ENCODE measurements at regions not wholly inside any gene's neighbourhood (a gene's known extent, or its start where the extent isn't known, plus 50 kb on each side); places are given as distances from the start of the nearest gene placed in this dataset.

DNA sequence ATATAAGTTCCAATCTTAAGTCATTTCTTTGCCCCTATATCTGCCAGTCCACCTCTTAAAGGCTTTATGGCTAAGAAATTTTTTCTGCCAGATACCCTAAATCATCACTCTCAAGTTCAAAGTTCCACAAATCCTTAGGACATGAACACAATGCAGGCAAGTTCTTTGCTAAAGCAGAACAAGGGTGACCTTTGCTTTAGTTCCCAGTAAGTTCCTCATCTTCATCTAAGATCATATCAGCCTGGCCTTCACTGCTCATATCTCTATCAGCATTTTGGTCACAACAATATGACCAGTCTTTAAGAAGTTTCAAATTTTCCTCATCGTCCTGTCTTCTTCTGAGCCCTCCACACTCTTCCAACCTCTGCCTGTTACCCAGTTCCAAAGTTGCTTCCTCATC, 402.2 kb upstream of the RUNX1 start:
- no peaks in the 10 kb centered on the region for H3K27me3 ChIP-seq (ENCODE audit: insufficient read depth)
- no peaks in the 10 kb centered on the region for H3K36me3 ChIP-seq (replicated peaks in 1 of 2; ENCODE audit: control insufficient read depth in 1 of 2, insufficient read depth in 2 of 2, low read length in 1 of 2)
- no peaks in the 10 kb centered on the region for H3K9me2 ChIP-seq
- WGBS (ENCODE audit: low lambda C conversion rate) = 13% methylated on average over 1 of the region's 1 CpG
- TF ChIP-seq GATA2 (CRISPR knock-in tag; IDR thresholded peaks at IDR 0.05) (no peak), RCOR1 (IDR thresholded peaks at IDR 0.05; ENCODE audit: low read length) (no peak), FOSL2 (IDR thresholded peaks at IDR 0.05; ENCODE audit: borderline replicate concordance, low read depth) (no peak), NRF1 (IDR thresholded peaks at IDR 0.05; ENCODE audit: low read depth, low read length) (no peak), RXRA (IDR thresholded peaks at IDR 0.05; ENCODE audit: borderline replicate concordance, low read depth) (no peak), FOXM1 (IDR thresholded peaks at IDR 0.05; ENCODE audit: low read depth) (no peak), EP300 (IDR thresholded peaks at IDR 0.05; ENCODE audit: borderline replicate concordance in 1 of 2, low read depth in 1 of 2, low read length in 1 of 2) (no peak), POLR2AphosphoS5 (IDR thresholded peaks at IDR 0.05; ENCODE audit: low read depth, low read length) (no peak), MXI1 (IDR thresholded peaks at IDR 0.05; ENCODE audit: low read depth, low read length) (no peak), NFIC (IDR thresholded peaks at IDR 0.05; ENCODE audit: borderline replicate concordance) (no peak), SMC3 (IDR thresholded peaks at IDR 0.05; ENCODE audit: low read depth, low read length) (no peak), TEAD4 (IDR thresholded peaks at IDR 0.05; ENCODE audit: borderline replicate concordance, insufficient read depth) (no peak), ELF1 (IDR thresholded peaks at IDR 0.05) (no peak)
- TF ChIP-seq, protein P1, sequence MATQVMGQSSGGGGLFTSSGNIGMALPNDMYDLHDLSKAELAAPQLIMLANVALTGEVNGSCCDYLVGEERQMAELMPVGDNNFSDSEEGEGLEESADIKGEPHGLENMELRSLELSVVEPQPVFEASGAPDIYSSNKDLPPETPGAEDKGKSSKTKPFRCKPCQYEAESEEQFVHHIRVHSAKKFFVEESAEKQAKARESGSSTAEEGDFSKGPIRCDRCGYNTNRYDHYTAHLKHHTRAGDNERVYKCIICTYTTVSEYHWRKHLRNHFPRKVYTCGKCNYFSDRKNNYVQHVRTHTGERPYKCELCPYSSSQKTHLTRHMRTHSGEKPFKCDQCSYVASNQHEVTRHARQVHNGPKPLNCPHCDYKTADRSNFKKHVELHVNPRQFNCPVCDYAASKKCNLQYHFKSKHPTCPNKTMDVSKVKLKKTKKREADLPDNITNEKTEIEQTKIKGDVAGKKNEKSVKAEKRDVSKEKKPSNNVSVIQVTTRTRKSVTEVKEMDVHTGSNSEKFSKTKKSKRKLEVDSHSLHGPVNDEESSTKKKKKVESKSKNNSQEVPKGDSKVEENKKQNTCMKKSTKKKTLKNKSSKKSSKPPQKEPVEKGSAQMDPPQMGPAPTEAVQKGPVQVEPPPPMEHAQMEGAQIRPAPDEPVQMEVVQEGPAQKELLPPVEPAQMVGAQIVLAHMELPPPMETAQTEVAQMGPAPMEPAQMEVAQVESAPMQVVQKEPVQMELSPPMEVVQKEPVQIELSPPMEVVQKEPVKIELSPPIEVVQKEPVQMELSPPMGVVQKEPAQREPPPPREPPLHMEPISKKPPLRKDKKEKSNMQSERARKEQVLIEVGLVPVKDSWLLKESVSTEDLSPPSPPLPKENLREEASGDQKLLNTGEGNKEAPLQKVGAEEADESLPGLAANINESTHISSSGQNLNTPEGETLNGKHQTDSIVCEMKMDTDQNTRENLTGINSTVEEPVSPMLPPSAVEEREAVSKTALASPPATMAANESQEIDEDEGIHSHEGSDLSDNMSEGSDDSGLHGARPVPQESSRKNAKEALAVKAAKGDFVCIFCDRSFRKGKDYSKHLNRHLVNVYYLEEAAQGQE (IDR thresholded peaks at IDR 0.05; ENCODE audit: low read depth, low read length) = no peak
- TF ChIP-seq, protein P2, sequence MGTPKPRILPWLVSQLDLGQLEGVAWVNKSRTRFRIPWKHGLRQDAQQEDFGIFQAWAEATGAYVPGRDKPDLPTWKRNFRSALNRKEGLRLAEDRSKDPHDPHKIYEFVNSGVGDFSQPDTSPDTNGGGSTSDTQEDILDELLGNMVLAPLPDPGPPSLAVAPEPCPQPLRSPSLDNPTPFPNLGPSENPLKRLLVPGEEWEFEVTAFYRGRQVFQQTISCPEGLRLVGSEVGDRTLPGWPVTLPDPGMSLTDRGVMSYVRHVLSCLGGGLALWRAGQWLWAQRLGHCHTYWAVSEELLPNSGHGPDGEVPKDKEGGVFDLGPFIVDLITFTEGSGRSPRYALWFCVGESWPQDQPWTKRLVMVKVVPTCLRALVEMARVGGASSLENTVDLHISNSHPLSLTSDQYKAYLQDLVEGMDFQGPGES (IDR thresholded peaks at IDR 0.05; ENCODE audit: low read depth, low read length) = no peak
- TF ChIP-seq, protein P3, sequence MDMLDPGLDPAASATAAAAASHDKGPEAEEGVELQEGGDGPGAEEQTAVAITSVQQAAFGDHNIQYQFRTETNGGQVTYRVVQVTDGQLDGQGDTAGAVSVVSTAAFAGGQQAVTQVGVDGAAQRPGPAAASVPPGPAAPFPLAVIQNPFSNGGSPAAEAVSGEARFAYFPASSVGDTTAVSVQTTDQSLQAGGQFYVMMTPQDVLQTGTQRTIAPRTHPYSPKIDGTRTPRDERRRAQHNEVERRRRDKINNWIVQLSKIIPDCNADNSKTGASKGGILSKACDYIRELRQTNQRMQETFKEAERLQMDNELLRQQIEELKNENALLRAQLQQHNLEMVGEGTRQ (IDR thresholded peaks at IDR 0.05; ENCODE audit: borderline replicate concordance, low read depth, low read length) = no peak
- TF ChIP-seq, protein P4, sequence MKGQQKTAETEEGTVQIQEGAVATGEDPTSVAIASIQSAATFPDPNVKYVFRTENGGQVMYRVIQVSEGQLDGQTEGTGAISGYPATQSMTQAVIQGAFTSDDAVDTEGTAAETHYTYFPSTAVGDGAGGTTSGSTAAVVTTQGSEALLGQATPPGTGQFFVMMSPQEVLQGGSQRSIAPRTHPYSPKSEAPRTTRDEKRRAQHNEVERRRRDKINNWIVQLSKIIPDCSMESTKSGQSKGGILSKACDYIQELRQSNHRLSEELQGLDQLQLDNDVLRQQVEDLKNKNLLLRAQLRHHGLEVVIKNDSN (IDR thresholded peaks at IDR 0.05; ENCODE audit: borderline replicate concordance, low read depth) = no peak
- TF ChIP-seq, protein P5, sequence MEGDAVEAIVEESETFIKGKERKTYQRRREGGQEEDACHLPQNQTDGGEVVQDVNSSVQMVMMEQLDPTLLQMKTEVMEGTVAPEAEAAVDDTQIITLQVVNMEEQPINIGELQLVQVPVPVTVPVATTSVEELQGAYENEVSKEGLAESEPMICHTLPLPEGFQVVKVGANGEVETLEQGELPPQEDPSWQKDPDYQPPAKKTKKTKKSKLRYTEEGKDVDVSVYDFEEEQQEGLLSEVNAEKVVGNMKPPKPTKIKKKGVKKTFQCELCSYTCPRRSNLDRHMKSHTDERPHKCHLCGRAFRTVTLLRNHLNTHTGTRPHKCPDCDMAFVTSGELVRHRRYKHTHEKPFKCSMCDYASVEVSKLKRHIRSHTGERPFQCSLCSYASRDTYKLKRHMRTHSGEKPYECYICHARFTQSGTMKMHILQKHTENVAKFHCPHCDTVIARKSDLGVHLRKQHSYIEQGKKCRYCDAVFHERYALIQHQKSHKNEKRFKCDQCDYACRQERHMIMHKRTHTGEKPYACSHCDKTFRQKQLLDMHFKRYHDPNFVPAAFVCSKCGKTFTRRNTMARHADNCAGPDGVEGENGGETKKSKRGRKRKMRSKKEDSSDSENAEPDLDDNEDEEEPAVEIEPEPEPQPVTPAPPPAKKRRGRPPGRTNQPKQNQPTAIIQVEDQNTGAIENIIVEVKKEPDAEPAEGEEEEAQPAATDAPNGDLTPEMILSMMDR (IDR thresholded peaks at IDR 0.05) = no peak
- TF ChIP-seq, protein P6, sequence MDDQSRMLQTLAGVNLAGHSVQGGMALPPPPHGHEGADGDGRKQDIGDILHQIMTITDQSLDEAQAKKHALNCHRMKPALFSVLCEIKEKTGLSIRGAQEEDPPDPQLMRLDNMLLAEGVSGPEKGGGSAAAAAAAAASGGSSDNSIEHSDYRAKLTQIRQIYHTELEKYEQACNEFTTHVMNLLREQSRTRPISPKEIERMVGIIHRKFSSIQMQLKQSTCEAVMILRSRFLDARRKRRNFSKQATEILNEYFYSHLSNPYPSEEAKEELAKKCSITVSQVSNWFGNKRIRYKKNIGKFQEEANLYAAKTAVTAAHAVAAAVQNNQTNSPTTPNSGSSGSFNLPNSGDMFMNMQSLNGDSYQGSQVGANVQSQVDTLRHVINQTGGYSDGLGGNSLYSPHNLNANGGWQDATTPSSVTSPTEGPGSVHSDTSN (IDR thresholded peaks at IDR 0.05) = no peak
- no peak overlapping the region for H3K4me2 ChIP-seq
- ChIA-PET POLR2A (no interaction called here), CTCF (no interaction called here)
- H3K27ac ChIP-seq (ENCODE audit: low read depth in 2 of 2, low read length in 1 of 2) = no peak overlapping the region
- DNase-seq = no peak
- no peak overlapping the region for H3K4me3 ChIP-seq (ENCODE audit: low read depth in 2 of 2, low read length in 1 of 2)
- no peaks in the 10 kb centered on the region for H3K4me1 ChIP-seq (ENCODE audit: control insufficient read depth in 1 of 2, insufficient read depth in 2 of 2, low read depth in 1 of 2, low read length in 1 of 2)
- H3K9me3 ChIP-seq = no peaks in the 10 kb centered on the region
- no peaks in the 10 kb centered on the region for H3F3A ChIP-seq (replicated peaks; ENCODE audit: insufficient read depth)
- no peaks in the 10 kb centered on the region for H4K20me1 ChIP-seq (ENCODE audit: insufficient read depth)
- no peak overlapping the region for H2AFZ ChIP-seq (ENCODE audit: low read depth)
- H3K9ac ChIP-seq = no peak overlapping the region
- H3K79me2 ChIP-seq (ENCODE audit: insufficient read depth) = no peaks in the 10 kb centered on the region

Measured in SK-N-SH (cell line).